ENCODE measurements at regions not wholly inside any gene's neighbourhood (a gene's known extent, or its start where the extent isn't known, plus 50 kb on each side); places are given as distances from the start of the nearest gene placed in this dataset.

DNA sequence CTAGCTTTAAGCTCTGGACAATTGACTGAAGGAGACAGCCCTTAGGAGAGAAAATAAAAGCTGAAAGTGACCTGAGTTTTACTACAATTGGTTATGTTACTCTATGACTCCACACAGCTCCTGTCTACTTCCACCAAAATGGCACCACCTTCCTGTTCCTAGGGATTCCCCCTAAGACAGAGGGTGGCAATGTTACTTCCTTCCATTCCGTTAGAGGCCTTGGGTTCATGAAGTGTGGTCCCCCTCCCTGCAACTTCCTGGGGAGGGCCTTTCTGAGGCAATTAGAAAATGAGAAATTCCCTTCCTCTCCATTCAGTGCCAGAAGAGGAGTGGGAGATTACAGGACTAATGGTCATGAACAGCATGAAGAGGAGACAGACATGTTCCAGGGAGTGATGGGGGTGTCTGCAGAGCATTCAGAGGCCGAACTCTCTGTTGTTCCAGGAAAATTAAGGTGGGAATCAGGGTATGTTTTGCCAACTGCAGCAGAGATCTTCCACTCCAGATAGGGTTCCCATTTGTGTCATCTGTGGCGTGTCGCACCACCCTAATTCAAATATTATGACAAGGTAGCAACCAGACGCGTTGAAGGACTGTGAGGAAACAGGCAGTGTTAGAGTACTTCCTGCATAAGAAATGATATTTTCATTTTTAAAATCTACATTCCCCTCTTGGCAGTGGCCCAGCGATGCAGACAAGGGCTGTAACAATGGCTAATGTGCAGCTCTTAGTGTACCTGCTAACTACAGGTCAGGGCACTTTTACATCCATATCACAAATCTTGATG lies 53.1 kb upstream of the TRIM67 start:
- H3K4me3 ChIP-seq (ENCODE audit: low read length in 3 of 3) = no peak overlapping the region

DNA sequence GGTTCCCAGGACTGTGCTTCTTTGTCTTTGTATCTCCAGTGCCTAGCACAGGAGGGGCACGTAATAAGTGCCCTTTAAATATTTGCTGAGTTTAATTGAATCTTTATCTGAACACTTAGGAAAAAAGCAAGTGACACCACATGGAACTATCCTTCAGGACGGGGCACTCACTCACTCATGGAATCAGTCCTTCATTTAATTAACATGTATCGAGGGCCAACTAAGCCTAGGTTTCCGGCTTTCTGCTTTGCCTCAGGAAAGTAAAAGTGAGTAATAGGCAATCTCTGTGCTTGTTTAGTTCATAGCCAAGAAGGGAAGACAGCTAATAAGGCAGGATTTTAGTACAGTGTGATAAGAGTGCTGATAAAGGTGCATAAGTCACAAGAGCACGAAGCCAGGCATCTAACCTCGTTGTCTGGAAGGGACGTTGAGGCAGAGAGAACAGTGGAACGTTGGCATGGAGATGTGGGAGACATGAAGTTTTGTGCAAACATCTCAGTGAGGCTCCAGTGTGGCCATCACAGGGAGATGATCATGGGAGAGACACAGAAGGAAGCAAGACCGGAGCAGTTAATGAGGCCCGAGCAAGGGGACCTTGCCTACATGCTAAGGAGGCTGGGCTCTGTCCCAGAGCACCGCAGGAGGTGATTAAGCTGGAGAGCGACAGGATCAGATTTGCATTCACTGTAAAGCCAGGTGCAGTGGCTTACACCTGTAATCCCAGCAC lies 54.1 kb upstream of the TRIM67 start:
- Histone ChIP-seq H3K27ac (ENCODE audit: low read depth, low read length) (no peak overlapping the region), H3K9me3 (ENCODE audit: control insufficient read depth in 3 of 3, low read length in 3 of 3) (no peaks in the 10 kb centered on the region), H3K27me3 (ENCODE audit: control insufficient read depth in 3 of 3, insufficient read depth in 3 of 3, low read length in 3 of 3) (peaks cover 0 to 3% (median 0%) of the 10 kb centered on the region in 3 donors), H3K9ac (ENCODE audit: low read depth in 1 of 3, low read length in 3 of 3) (no peak overlapping the region), H3K4me3 (ENCODE audit: low read length in 3 of 3) (no peak overlapping the region), H3K36me3 (ENCODE audit: control insufficient read depth in 3 of 3, insufficient read depth in 3 of 3, low read length in 3 of 3) (no peaks in the 10 kb centered on the region), H3K4me1 (ENCODE audit: control insufficient read depth in 3 of 3, insufficient read depth in 3 of 3, low read length in 3 of 3) (peaks cover 0 to 15% (median 0%) of the 10 kb centered on the region in 3 donors)

More for the DNA sequence above, 53.1 kb upstream of the TRIM67 start:
- Histone ChIP-seq H3K27ac (ENCODE audit: low read depth, low read length) (no peak overlapping the region), H3K9me3 (ENCODE audit: control insufficient read depth in 3 of 3, low read length in 3 of 3) (no peaks in the 10 kb centered on the region), H3K4me1 (ENCODE audit: control insufficient read depth in 3 of 3, insufficient read depth in 3 of 3, low read length in 3 of 3) (peaks cover 0 to 15% (median 0%) of the 10 kb centered on the region in 3 donors), H3K9ac (ENCODE audit: low read depth in 1 of 3, low read length in 3 of 3) (no peak overlapping the region), H3K36me3 (ENCODE audit: control insufficient read depth in 3 of 3, insufficient read depth in 3 of 3, low read length in 3 of 3) (no peaks in the 10 kb centered on the region), H3K27me3 (ENCODE audit: control insufficient read depth in 3 of 3, insufficient read depth in 3 of 3, low read length in 3 of 3) (peaks cover 0 to 3% (median 0%) of the 10 kb centered on the region in 3 donors)

- Histone ChIP-seq H3K36me3 (ENCODE audit: control insufficient read depth in 3 of 3, insufficient read depth in 3 of 3, low read length in 3 of 3) (no peaks in the 10 kb centered on the region), H3K4me3 (ENCODE audit: low read length in 3 of 3) (no peak overlapping the region), H3K27me3 (ENCODE audit: control insufficient read depth in 3 of 3, insufficient read depth in 3 of 3, low read length in 3 of 3) (peaks cover 0 to 3% (median 0%) of the 10 kb centered on the region in 3 donors), H3K27ac (ENCODE audit: low read depth, low read length) (no peak overlapping the region), H3K9ac (ENCODE audit: low read depth in 1 of 3, low read length in 3 of 3) (no peak overlapping the region), H3K9me3 (ENCODE audit: control insufficient read depth in 3 of 3, low read length in 3 of 3) (no peaks in the 10 kb centered on the region), H3K4me1 (ENCODE audit: control insufficient read depth in 3 of 3, insufficient read depth in 3 of 3, low read length in 3 of 3) (peaks cover 0 to 15% (median 0%) of the 10 kb centered on the region in 3 donors)
Measured at GRCh38 chr1:231107151-231107550, 54.7 kb upstream of the TRIM67 start.

- Histone ChIP-seq H3K27me3 (ENCODE audit: control insufficient read depth in 3 of 3, insufficient read depth in 3 of 3, low read length in 3 of 3) (peaks cover 0 to 2% (median 0%) of the 10 kb centered on the region in 3 donors), H3K9ac (ENCODE audit: low read depth in 1 of 3, low read length in 3 of 3) (peak overlapping the region in 1 of 3 donors; percentile 33), H3K9me3 (ENCODE audit: control insufficient read depth in 3 of 3, low read length in 3 of 3) (no peaks in the 10 kb centered on the region), H3K36me3 (ENCODE audit: control insufficient read depth in 3 of 3, insufficient read depth in 3 of 3, low read length in 3 of 3) (no peaks in the 10 kb centered on the region), H3K4me3 (ENCODE audit: low read length in 3 of 3) (no peak overlapping the region), H3K4me1 (ENCODE audit: control insufficient read depth in 3 of 3, insufficient read depth in 3 of 3, low read length in 3 of 3) (peaks cover 0 to 15% (median 0%) of the 10 kb centered on the region in 3 donors), H3K27ac (ENCODE audit: low read depth, low read length) (no peak overlapping the region)
Measured at GRCh38 chr1:231106347-231106746, 55.5 kb upstream of the TRIM67 start.

DNA sequence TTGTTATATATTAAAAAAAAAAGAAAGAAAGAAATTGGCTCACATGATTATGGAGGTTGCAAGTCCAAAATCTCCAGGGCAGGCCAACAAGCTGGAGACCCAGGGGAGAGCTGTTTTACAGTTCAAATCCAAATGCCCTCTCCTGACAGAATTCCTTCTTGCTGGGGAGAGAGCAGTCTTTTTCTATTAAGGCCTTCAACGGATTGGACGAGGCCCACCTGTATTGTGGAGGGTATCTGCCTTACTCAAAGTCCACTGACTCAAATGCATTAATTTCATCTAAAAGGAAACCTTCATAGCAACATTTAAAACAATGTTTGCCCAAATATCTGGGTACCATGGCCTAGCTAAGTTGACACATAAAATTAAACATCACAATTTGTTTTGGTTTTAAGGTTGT lies 56.9 kb upstream of the TRIM67 start:
- H3K27me3 ChIP-seq (ENCODE audit: control insufficient read depth in 3 of 3, insufficient read depth in 3 of 3, low read length in 3 of 3) = no peaks in the 10 kb centered on the region
- no peak overlapping the region for H3K9ac ChIP-seq (ENCODE audit: low read depth in 1 of 3, low read length in 3 of 3)
- H3K36me3 ChIP-seq (ENCODE audit: control insufficient read depth in 3 of 3, insufficient read depth in 3 of 3, low read length in 3 of 3) = no peaks in the 10 kb centered on the region
- H3K4me3 ChIP-seq (ENCODE audit: low read length in 3 of 3) = no peak overlapping the region
- H3K9me3 ChIP-seq (ENCODE audit: control insufficient read depth in 3 of 3, low read length in 3 of 3) = no peaks in the 10 kb centered on the region
- H3K27ac ChIP-seq (ENCODE audit: low read depth, low read length) = no peak overlapping the region
- peaks cover 0 to 15% (median 2%) of the 10 kb centered on the region in 3 donors for H3K4me1 ChIP-seq (ENCODE audit: control insufficient read depth in 3 of 3, insufficient read depth in 3 of 3, low read length in 3 of 3)

DNA sequence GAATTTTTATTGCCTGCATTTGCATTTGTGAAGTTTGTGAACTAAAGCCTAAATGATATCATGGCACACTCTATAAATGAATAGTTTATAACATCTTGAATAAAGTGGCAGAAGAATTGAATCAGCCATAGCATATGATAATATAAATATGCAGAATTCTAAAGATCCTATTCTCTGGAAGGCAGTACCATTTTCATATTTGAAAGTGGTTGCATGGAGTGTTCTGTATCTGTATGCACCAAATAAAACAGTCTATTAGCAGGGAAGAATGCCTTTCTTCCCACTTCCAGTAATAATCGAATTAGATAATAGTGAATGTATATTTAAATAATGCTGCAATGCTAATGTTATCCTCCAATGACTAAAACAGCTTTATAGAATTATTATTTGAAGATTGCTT lies 57.9 kb upstream of the TRIM67 start:
- Histone ChIP-seq H3K4me1 (ENCODE audit: control insufficient read depth in 3 of 3, insufficient read depth in 3 of 3, low read length in 3 of 3) (peaks cover 0 to 15% (median 2%) of the 10 kb centered on the region in 3 donors), H3K4me3 (ENCODE audit: low read length in 3 of 3) (no peak overlapping the region), H3K27me3 (ENCODE audit: control insufficient read depth in 3 of 3, insufficient read depth in 3 of 3, low read length in 3 of 3) (no peaks in the 10 kb centered on the region), H3K9me3 (ENCODE audit: control insufficient read depth in 3 of 3, low read length in 3 of 3) (no peaks in the 10 kb centered on the region), H3K36me3 (ENCODE audit: control insufficient read depth in 3 of 3, insufficient read depth in 3 of 3, low read length in 3 of 3) (no peaks in the 10 kb centered on the region), H3K27ac (ENCODE audit: low read depth, low read length) (no peak overlapping the region), H3K9ac (ENCODE audit: low read depth in 1 of 3, low read length in 3 of 3) (no peak overlapping the region)

DNA sequence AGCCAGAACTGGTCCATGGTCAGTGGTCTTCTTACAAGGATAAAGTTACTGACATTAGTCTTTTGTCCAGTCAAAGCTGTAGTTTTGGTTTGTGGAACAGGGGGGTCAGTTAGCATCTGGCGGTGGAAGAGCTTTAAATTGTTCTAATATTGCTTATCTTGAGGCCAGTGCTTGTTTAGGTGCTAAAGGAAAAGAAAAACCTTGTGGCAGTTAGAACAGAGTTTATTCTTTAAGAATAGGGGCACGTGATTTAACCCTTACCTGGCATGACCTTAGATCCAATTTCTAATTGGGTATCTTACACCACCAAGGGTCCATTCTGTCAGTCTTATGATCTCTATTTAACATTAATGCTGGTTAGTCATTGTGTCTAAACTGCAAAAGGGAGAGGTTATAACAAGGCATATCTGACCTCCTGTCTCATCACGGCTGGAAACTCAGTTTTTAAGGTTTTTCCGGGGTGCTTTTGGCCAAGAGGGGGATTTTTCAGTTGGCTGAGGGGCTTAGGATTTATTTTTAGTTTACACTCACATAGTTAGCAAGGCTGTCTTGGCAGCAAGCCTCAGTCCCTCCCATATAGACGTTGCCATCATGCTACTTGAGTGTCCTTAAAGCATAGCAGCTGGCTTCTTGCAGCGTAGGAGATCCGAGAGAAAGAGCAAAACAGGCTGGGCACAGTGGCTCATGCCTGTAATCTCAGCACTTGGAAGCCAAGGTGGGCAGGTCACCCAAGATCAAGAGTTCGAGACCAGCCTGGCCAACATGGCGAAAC lies 60.1 kb upstream of the FAM89A start:
- H3K27ac ChIP-seq (ENCODE audit: low read depth, low read length) = no peak overlapping the region
- peaks cover 0 to 2% (median 0%) of the 10 kb centered on the region in 3 donors for H3K4me1 ChIP-seq (ENCODE audit: control insufficient read depth in 3 of 3, insufficient read depth in 3 of 3, low read length in 3 of 3)
- peaks cover 0 to 3% (median 2%) of the 10 kb centered on the region in 3 donors for H3K27me3 ChIP-seq (ENCODE audit: control insufficient read depth in 3 of 3, insufficient read depth in 3 of 3, low read length in 3 of 3)

DNA sequence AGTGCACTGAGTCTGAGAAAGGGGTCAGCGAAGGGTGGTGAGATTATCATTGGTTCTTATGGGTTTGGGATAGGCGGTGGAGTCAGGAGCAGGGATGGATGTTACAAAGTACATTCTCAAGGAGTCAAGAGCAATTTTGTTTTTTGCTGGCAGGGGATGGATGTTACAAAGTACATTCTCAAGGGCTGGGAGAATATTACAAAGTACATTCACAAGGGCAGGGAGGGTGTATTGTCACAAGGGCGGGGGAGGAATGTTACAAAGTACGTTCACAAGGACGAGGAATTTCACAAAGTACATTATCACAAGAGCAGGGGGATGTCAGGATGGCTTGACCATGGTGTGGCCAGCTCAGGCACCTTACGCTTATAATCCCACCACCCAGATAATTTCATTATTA lies 59.3 kb upstream of the FAM89A start:
- Histone ChIP-seq H3K9ac (ENCODE audit: low read depth in 1 of 3, low read length in 3 of 3) (no peak overlapping the region), H3K27me3 (ENCODE audit: control insufficient read depth in 3 of 3, insufficient read depth in 3 of 3, low read length in 3 of 3) (peaks cover 0 to 3% (median 2%) of the 10 kb centered on the region in 3 donors), H3K4me1 (ENCODE audit: control insufficient read depth in 3 of 3, insufficient read depth in 3 of 3, low read length in 3 of 3) (peaks cover 0 to 2% (median 0%) of the 10 kb centered on the region in 3 donors), H3K9me3 (ENCODE audit: control insufficient read depth in 3 of 3, low read length in 3 of 3) (no peaks in the 10 kb centered on the region), H3K27ac (ENCODE audit: low read depth, low read length) (no peak overlapping the region), H3K4me3 (ENCODE audit: low read length in 3 of 3) (no peak overlapping the region), H3K36me3 (ENCODE audit: control insufficient read depth in 3 of 3, insufficient read depth in 3 of 3, low read length in 3 of 3) (no peaks in the 10 kb centered on the region)

More for the DNA sequence above, 60.1 kb upstream of the FAM89A start:
- no peaks in the 10 kb centered on the region for H3K9me3 ChIP-seq (ENCODE audit: control insufficient read depth in 3 of 3, low read length in 3 of 3)
- no peak overlapping the region for H3K9ac ChIP-seq (ENCODE audit: low read depth in 1 of 3, low read length in 3 of 3)
- H3K4me3 ChIP-seq (ENCODE audit: low read length in 3 of 3) = no peak overlapping the region
- H3K36me3 ChIP-seq (ENCODE audit: control insufficient read depth in 3 of 3, insufficient read depth in 3 of 3, low read length in 3 of 3) = no peaks in the 10 kb centered on the region

DNA sequence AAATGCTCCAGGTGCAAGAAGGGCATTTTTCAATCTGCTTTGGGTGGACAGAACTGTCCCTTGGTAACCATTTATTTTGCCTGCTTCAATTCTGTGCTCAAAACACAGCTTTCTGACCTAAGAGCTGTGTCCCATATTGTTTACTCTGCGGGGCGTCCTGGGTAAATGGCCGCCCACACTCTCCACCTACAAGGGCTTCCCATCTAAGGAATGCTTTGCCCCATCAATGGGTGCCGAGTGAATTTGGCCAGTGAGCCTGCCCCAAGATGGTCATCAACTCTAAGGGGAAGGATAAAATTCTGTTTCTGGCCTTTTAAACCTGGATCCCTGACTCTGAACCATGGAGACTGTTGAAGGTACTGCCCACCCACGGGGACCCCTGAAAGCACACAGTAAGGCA lies 55.5 kb upstream of the FAM89A start:
- Histone ChIP-seq H3K9me3 (ENCODE audit: control insufficient read depth in 3 of 3, low read length in 3 of 3) (no peaks in the 10 kb centered on the region), H3K4me1 (ENCODE audit: control insufficient read depth in 3 of 3, insufficient read depth in 3 of 3, low read length in 3 of 3) (peaks cover 2 to 5% (median 4%) of the 10 kb centered on the region in 3 donors), H3K27me3 (ENCODE audit: control insufficient read depth in 3 of 3, insufficient read depth in 3 of 3, low read length in 3 of 3) (peaks cover 0 to 3% (median 2%) of the 10 kb centered on the region in 3 donors), H3K9ac (ENCODE audit: low read depth in 1 of 3, low read length in 3 of 3) (no peak overlapping the region), H3K27ac (ENCODE audit: low read depth, low read length) (no peak overlapping the region), H3K36me3 (ENCODE audit: control insufficient read depth in 3 of 3, insufficient read depth in 3 of 3, low read length in 3 of 3) (no peaks in the 10 kb centered on the region), H3K4me3 (ENCODE audit: low read length in 3 of 3) (no peak overlapping the region)

All from skeletal muscle tissue (tissue), 3 donors.